ENCODE measurements at regions not wholly inside any gene's neighbourhood (a gene's known extent, or its start where the extent isn't known, plus 50 kb on each side); places are given as distances from the start of the nearest gene placed in this dataset.
"Not testable (repeated sequence)": the region's sequence is repeated elsewhere in the genome, so short reads cannot be mapped to it uniquely, and the experiment has no call there.

DNA sequence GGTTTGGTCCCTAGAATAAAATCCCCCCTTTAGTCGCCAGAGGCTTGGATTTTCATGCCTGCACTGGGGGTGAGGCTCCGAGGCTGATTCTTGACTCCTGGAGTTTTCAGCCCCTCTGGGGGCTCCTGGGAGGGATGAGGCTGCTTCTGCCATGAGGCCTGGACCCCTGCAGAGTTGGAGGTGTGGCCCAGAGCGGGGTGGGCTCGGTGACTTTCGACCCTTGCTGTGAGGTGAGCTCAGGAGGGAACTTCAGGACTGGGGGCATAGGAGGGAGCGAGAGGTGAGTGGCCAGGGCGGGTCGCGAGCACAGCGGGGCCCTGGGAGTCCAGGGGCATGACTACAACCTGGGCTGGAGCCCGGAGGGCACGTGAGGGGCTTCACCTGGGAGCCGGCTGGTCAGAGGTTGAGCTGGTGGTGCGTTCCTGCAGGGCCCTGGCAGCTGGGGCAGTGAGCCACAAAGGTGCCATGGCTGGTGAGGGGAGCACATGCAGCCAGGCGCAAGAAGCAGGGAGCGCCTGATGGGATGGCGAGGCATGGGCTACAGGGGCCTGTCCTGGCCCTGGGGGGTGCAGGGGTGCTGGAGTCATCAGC, 168.2 kb downstream of the KIF26A start:
- Histone ChIP-seq H3K4me3 (no peak overlapping the region), H3K36me3 (no peaks in the 10 kb centered on the region), H3K27ac (no peak overlapping the region), H3K27me3 (no peaks in the 10 kb centered on the region), H3K9me3 (replicated peaks) (no peaks in the 10 kb centered on the region), H3K4me1 (no peaks in the 10 kb centered on the region)
- DNase-seq = no peak

DNA sequence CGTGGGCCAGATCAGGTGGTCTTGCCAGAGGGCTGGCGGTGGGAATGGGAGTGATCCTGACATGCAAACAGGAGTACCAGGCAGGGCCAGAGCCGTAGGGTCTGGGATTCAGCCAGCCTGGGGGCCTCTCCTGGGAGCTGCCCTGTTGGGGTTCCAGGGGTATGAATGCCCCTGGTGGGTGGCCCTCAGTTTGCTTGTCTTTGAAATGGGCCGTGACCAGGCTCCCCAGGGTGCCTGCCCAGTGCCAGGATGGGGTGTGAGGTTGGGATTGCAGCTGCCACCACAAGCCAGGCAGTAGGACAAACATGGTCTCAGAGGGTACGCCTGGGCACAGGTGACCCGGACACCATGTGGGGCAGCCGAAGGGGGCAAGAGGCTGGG, 168.8 kb downstream of the KIF26A start:
- no peak overlapping the region for H3K27ac ChIP-seq
- no peaks in the 10 kb centered on the region for H3K36me3 ChIP-seq
- H3K9me3 ChIP-seq (replicated peaks) = no peaks in the 10 kb centered on the region
- no peak for DNase-seq
- H3K4me3 ChIP-seq = no peak overlapping the region
- H3K4me1 ChIP-seq = no peaks in the 10 kb centered on the region
- H3K27me3 ChIP-seq = no peaks in the 10 kb centered on the region

DNA sequence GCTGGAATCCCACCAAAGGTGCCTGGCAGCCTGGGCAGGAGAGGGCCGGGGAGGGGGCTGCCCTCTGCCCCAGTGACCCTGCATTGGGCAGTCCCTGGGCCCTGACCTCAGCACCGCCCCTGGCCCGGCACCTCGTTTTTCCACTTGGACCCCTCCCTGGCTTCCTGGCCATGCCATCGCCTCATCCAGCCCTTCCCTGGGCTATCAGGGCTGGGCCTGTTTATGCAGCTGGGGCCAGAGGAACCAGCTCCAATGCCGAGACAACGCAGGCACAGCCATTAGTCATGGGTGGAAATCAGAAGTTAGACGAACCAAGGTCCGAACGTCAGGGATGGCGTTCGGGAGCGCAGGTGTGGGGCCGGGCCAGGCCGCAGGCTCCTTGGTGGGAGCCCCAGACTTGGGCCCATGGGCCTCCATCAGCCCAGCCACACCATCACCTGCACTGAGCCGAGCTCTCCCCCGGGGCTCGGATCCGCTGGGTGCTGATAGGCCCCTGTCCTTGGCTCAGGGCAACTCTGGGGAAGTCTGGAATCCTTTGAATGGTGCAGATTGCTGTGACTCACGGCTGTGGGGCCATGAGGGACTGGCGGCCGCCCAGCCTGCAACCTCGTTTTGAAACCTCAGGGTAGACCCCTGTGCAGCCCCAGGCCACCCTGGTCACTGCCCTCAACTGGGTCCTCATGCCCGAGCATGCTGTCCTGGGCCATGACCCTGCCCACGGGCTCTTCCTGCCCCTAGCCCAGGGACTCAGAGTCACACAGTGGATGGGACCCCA, 169.4 kb downstream of the KIF26A start:
- Histone ChIP-seq H3K27ac (no peak overlapping the region), H3K9me3 (replicated peaks) (no peaks in the 10 kb centered on the region), H3K4me3 (no peak overlapping the region), H3K27me3 (no peaks in the 10 kb centered on the region), H3K4me1 (no peaks in the 10 kb centered on the region), H3K36me3 (no peaks in the 10 kb centered on the region)
- DNase-seq = no peak

DNA sequence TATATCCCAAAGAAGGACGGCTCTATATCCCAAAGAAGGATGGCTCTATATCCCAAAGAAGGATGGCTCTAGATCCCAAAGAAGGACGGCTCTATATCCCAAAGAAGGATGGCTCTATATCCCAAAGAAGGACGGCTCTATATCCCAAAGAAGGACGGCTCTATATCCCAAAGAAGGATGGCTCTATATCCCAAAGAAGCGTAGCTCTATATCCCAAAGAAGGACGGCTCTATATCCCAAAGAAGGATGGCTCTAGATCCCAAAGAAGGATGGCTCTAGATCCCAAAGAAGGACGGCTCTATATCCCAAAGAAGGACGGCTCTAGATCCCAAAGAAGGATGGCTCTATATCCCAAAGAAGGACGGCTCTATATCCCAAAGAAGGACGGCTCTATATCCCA, 170.1 kb downstream of the KIF26A start:
- H3K27me3 ChIP-seq; DNase-seq; H3K36me3 ChIP-seq; H3K27ac ChIP-seq; H3K4me3 ChIP-seq; H3K9me3 ChIP-seq (replicated peaks); H3K4me1 ChIP-seq: not testable (repeated sequence)

DNA sequence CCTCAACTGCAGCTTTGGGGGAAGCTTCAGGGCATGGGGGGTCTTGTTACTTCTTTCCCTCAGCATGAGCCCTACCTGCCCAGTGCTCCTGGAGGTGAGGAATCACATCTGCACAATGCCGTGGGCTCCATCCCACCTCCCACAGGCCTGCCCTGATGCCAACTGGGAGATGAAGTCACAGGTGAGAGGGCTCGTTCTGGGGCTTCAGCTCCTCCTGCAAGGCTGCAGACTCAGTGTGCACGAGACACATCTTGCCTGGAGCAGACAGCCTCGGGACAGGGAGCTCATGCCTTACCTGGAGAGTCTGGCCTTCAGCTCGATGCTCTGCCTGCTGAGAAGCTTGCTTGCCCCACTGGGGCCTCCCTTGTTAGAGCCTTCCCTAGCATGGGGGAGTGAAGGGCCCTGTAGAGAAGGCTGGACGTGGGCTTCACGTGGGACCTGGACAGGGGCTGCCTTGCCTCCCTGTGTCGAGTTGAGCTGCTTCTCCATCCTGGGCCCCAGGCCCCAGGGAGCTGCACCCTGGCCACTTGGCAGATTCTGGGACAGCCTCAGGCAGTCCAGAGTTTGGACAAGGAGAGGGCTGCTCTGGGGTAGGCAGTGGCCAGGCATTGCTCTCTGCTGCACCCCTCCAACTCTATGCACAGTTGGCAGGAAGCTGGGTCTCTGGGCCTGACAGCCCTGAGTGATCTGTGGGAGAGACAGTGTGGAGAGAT, 171.4 kb downstream of the KIF26A start:
- Histone ChIP-seq H3K27me3 (no peaks in the 10 kb centered on the region), H3K4me1 (no peaks in the 10 kb centered on the region), H3K9me3 (replicated peaks) (no peaks in the 10 kb centered on the region), H3K4me3 (no peak overlapping the region), H3K36me3 (no peaks in the 10 kb centered on the region), H3K27ac (no peak overlapping the region)
- no peak for DNase-seq

DNA sequence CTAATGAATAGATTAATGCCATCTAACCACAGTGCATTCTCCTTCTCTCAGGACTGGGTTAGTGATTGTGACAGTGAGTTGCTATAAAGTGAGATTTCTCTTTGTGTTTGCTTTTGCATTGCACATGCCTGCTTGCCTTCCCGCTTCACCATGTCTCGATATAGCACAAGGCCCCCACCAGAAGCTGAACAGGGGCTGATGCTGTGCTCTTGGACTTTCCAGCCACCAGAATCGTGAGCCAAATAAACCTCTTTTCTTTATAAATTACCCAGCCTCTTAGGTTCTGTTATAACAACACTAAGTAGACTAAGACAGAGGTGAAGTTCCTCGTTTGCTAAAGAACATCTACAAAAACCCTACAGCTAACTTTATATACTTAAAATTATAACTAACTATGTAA, 173.0 kb downstream of the KIF26A start:
- Histone ChIP-seq H3K36me3 (no peaks in the 10 kb centered on the region), H3K27me3 (no peaks in the 10 kb centered on the region), H3K27ac (no peak overlapping the region), H3K4me3 (no peak overlapping the region), H3K4me1 (no peaks in the 10 kb centered on the region), H3K9me3 (replicated peaks) (no peaks in the 10 kb centered on the region)
- DNase-seq = no peak

DNA sequence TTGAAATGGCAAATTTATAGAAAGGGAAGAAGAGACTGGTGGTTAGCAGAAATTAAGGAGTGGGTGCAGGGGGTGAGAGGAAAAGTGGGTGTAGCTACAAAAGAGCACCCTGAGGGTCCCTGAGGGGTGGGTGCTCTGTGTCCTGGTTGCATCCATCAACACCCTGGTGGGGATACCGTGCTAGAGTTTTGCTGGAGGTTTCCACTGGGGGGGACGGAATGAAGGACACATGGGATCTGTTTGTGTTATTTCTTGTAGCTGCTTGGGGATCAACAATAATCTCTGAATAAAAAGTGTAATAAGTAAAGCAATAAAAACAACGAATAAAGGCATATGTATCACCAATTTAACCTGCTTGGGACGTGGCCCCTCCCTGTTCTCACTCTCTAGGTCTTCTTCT, 175.3 kb downstream of the KIF26A start:
- peaks cover 7% of the 10 kb centered on the region; the same call in 1 of the 2 replicates for H3K27me3 ChIP-seq
- no peaks in the 10 kb centered on the region for H3K9me3 ChIP-seq (replicated peaks)

DNA sequence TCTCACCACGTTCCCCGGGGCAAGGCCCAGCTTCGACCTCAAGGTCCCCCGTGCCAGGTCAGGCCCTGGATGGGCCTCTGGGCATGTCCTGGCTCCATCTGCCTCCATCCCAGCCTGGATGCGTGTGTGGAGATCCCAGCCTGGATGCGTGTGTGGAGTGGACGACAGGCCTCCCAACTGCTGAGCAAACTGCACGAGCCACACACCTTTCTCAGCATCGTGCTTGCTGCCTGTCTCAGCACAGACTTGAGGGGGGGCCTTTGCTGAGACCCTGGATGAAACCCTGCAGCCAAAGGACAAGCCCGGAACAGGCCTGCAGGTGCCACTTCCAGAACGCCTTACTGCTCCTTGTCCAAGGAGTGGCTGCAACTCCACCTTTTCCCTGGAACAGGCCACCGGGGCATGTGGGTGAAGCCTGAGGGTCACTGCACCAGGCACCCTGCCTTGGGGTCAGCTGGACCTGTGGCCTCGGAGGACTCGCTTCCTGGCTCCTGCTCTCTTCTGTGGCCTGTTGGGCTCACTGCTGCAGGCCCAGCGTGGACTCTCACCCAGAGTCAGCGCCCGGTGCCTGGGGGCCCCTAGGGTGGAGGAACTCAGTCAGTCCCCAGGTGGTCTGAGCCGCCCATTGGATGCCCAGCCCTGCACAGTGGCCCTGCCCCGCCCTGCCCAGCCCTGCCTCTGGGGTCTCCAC, 176.0 kb downstream of the KIF26A start:
- Histone ChIP-seq H3K9me3 (replicated peaks) (no peaks in the 10 kb centered on the region), H3K27ac (no peak overlapping the region), H3K27me3 (peaks cover 7% of the 10 kb centered on the region; the same call in 1 of the 2 replicates), H3K36me3 (no peaks in the 10 kb centered on the region), H3K4me3 (no peak overlapping the region), H3K4me1 (no peaks in the 10 kb centered on the region)
- no peak for DNase-seq

More for the DNA sequence above, 175.3 kb downstream of the KIF26A start:
- no peak overlapping the region for H3K4me3 ChIP-seq
- DNase-seq = no peak
- no peaks in the 10 kb centered on the region for H3K36me3 ChIP-seq
- H3K4me1 ChIP-seq = no peaks in the 10 kb centered on the region
- no peak overlapping the region for H3K27ac ChIP-seq

DNA sequence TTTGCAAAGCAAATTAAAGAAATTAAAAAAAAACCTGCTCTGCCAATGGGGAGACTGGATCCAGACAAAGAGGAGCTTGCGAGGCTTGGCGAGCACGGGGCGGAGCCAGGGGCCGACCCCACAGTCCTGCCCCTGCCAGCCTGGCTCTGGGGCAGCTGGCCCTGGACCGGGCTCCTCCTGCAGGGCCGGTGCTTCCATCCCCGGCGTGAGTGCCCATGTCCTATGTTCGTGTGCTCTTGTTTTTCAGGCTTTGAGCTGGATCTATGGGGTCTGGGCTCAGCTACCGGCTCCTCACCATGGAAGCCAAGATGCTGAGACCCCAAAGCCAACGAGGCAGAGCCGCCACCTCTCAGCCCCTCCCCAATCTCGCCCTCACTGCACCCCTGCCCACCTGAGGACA, 176.8 kb downstream of the KIF26A start:
- peak in 1 of 2 experiments; percentile 1 for DNase-seq
- peaks cover 14% of the 10 kb centered on the region; the same call in 1 of the 2 replicates for H3K27me3 ChIP-seq
- H3K36me3 ChIP-seq = no peaks in the 10 kb centered on the region
- H3K4me1 ChIP-seq = no peaks in the 10 kb centered on the region
- H3K4me3 ChIP-seq = no peak overlapping the region
- no peaks in the 10 kb centered on the region for H3K9me3 ChIP-seq (replicated peaks)
- H3K27ac ChIP-seq = no peak overlapping the region

DNA sequence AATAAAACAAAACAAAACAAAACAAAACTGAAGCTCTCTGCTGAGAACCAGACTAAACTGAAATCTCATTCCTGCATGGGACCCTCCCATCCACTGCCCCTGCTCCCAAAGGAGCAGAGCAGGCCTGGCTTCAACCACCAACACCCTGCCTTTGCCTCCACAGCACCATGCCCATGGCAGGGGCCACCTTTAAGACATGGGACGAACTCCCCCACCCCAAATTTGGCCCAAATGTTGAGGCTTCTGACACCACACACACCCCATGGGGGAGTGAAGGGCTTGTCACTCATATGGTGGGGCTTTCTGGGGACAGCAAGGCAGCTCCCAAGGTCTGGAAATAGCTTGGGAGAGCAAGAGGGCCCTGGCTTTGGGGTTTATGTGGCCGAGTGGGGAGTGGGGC, 177.2 kb downstream of the KIF26A start:
- no peak for DNase-seq
- Histone ChIP-seq H3K27me3 (peaks cover 14% of the 10 kb centered on the region; the same call in 1 of the 2 replicates), H3K4me3 (no peak overlapping the region), H3K36me3 (no peaks in the 10 kb centered on the region), H3K9me3 (replicated peaks) (no peaks in the 10 kb centered on the region), H3K27ac (no peak overlapping the region), H3K4me1 (no peaks in the 10 kb centered on the region)

DNA sequence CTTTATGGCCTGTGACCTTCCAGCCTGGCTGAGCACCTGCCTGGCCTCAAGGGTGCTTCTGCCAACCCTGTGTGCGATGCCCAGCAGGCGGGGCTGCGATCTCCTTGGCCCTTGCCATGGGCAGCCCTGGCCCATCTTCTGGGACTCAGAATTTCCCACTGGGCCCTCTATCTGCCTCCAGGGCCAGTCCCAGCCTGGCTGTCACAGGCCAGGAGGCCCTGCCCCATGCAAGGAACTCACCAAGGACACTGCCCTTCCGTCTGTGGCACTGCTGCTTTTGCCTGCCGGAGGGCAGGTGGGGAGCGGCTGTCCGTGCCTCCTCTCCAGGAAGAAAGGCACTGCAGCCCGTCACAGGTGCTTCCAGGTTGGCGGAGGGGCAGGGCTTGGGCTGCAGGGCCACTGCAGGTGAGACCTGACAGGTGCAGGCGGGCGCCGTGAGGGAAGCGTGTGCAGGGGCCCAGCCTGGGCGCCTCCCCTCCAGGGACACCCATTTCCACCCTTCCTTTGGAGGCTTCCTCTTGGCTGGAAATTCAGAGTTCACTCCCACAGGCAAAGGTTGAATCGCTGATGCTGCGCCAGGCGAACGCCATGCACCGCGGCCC, 177.8 kb downstream of the KIF26A start:
- H3K9me3 ChIP-seq (replicated peaks) = no peaks in the 10 kb centered on the region
- H3K27me3 ChIP-seq = peaks cover 14% of the 10 kb centered on the region; the same call in 1 of the 2 replicates
- DNase-seq = no peak

DNA sequence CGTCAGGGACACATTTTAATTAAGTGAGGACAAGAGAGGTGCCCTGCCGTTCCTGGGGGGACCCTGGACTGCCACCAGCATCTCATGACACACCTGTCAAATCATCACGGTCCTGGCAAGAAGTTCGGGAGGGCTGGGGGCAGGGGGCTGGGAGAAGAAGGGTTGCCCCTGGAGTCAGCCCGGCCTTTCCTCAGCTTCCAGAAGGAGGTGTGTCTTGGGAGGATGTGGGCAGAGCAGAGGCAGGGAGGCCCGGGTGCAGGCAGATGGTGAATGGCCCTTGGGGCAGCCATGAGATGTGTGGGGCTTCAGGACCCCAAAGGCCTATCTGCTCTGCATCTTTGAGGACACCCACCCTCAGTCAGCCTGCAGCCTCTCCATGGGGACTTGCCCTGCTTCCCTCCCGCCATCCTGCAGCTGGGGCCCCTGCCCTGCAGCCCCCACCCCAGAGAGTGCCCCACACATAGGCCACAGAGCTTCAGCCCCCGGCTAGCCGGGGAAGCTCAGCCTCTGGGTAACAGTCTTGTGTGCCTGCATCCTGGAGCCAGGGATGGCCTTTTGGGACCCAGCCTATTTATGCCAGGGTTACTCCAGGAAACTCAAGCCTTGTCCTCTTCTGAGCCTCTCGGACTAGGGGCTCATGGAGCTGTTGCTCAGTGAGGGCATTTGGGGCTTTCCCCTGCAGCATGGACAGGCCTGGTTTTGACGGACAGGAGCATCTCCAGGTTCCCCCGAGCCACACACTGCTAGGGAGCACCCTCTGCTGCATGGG, 178.5 kb downstream of the KIF26A start:
- no peaks in the 10 kb centered on the region for H3K36me3 ChIP-seq
- no peak for DNase-seq
- no peaks in the 10 kb centered on the region for H3K4me1 ChIP-seq
- H3K9me3 ChIP-seq (replicated peaks) = no peaks in the 10 kb centered on the region
- H3K27ac ChIP-seq = no peak overlapping the region
- H3K27me3 ChIP-seq = peaks cover 14% of the 10 kb centered on the region; the same call in 1 of the 2 replicates
- H3K4me3 ChIP-seq = no peak overlapping the region

More for the DNA sequence above, 177.8 kb downstream of the KIF26A start:
- H3K4me1 ChIP-seq = no peaks in the 10 kb centered on the region
- no peaks in the 10 kb centered on the region for H3K36me3 ChIP-seq
- no peak overlapping the region for H3K27ac ChIP-seq
- H3K4me3 ChIP-seq = no peak overlapping the region

DNA sequence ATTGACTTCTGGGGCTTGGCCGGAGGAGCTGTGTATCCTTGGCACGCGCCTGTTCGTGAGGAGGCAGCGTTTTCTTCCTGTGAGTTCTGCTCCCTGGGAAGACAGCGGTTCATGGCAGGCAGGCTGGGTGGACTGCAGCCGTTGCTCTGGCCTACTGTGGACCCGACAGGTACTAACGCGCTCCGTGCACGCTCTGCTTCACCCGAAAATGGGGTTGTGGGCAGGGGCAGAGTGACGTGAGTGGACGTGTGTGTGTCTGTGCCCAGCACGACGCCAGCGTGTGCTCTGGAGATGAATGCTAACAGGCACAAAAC, 179.1 kb downstream of the KIF26A start:
- Histone ChIP-seq H3K4me3 (no peak overlapping the region), H3K4me1 (peaks cover 2% of the 10 kb centered on the region; the same call in 1 of the 2 replicates), H3K27ac (no peak overlapping the region), H3K36me3 (no peaks in the 10 kb centered on the region), H3K27me3 (peaks cover 14% of the 10 kb centered on the region; the same call in 1 of the 2 replicates), H3K9me3 (replicated peaks) (no peaks in the 10 kb centered on the region)
- no peak for DNase-seq

DNA sequence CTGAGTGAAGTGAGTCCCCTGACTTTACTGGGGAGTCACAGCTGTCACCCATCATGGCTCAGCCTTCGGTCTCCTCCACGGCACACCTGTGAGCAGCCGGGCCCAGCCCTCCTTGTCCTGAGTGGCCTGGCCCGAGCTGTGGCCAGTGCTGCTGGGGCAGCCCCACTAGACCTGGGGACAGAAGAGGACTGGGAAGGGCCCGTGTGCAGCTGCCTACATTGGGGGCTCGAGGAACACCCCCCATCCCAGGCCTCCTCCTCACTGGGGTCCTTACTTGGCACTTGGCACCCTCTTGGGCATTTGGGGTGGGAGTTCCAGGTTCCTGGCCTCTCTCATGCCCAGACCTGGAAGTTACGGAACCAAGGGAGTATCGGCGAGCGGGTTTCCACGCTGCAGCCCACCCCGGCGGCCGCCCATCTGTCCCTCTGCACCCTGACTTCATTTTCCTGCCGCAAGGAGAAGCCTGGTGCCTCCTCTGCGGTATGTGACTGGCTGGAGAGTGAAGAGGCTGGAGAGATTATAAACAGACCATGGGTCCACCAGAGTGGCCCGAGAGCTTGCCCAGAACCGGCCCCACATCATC, 179.7 kb downstream of the KIF26A start:
- H3K27ac ChIP-seq = no peak overlapping the region
- no peaks in the 10 kb centered on the region for H3K36me3 ChIP-seq
- no peak overlapping the region for H3K4me3 ChIP-seq
- H3K4me1 ChIP-seq = peaks cover 7% of the 10 kb centered on the region; the same call in 1 of the 2 replicates
- H3K27me3 ChIP-seq = peaks cover 14% of the 10 kb centered on the region; the same call in 1 of the 2 replicates
- DNase-seq = no peak
- no peaks in the 10 kb centered on the region for H3K9me3 ChIP-seq (replicated peaks)

All from SJCRH30 (cell line).